HG03060 (cell line): ENCODE measurements at regions not wholly inside any gene's neighbourhood (a gene's known extent, or its start where the extent isn't known, plus 50 kb on each side); places are given as distances from the start of the nearest gene placed in this dataset.
A peak's percentile ranks its signal among the peaks of the same experiment; 100 is the strongest.
"Not testable (repeated sequence)": the region's sequence is repeated elsewhere in the genome, so short reads cannot be mapped to it uniquely, and the experiment has no call there.

ENCODE experiments used
- ATAC-seq: cut with Tn5 transposase; IDR thresholded peaks from one replicate; pipeline ENCODE4 v1.9.1; 2021; ENCODE audit warnings: low read depth, moderate number of reproducible peaks; ENCODE audit not compliant: unreplicated experiment

DNA sequence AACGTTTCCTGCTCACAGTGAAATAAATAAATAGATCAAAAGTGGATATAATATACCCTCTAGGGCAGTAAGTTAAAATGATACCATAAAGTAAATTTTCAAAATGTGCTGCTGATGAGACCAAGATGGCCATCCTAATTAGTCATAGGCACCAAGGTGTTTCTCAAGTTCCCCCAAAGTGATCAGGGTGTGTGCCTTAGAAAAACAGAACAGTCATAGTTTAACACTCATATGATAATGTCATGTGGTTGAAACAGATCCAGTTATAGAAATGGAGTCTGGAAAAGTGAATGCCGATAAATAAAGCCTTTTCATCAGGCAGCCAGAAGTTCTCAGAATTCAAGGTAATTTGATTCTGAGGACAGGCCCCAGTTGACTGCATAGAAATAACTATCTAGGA lies 161.5 kb upstream of the CDKN2B start:
- peak; percentile 20 for ATAC-seq

GRCh38 chr9:22170990-22171670 lies 162.0 kb upstream of the CDKN2B start:
- ATAC-seq = peak; percentile 51

GRCh38 chr9:22171691-22172090 lies 162.6 kb upstream of the CDKN2B start:
- ATAC-seq = no peak

GRCh38 chr9:22173908-22174307 lies 164.8 kb upstream of the CDKN2B start:
- ATAC-seq = no peak

GRCh38 chr9:22175972-22176545 lies 167.0 kb upstream of the CDKN2B start:
- peak; percentile 49 for ATAC-seq

DNA sequence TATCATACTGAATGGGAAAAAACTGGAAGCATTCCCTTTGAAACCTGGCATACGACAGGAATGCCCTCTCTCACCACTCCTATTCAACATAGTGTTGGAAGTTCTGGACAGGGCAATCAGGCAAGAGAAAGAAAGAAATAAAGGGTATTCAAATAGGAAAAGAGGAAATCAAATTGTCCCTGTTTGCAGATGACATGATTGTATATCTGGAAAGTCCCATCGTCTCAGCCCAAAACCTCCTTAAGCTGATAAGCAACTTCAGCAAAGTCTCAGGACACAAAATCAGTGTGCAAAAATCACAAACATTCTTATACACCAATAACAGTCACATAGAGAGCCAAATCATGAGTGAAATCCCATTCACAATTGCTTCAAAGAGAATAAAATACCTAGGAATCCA lies 171.9 kb upstream of the CDKN2B start:
- ATAC-seq = not testable (repeated sequence)

DNA sequence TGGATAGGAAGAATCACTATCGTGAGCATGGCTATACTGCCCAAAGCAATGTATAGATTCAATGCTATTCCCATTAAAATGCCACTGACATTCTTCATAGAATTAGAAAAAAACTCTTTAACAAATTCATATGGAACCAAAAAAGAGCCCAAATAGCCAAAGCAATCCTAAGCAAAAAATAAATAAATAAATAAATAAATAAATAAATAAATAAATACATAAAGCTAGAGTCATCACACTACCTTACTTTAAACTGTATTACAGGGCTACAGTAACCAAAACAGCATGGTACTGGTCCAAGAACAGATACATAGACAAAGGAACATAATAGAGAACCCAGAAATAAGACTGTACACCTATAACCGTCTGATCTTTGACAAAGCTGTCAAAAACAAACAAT lies 180.4 kb upstream of the CDKN2B start:
- ATAC-seq = no peak

- peak; percentile 87 for ATAC-seq
These were observed 187.9 kb upstream of the CDKN2B start for GRCh38 chr9:22197000-22197399.

GRCh38 chr9:22198681-22199080 lies 189.6 kb upstream of the CDKN2B start:
- ATAC-seq = no peak

DNA sequence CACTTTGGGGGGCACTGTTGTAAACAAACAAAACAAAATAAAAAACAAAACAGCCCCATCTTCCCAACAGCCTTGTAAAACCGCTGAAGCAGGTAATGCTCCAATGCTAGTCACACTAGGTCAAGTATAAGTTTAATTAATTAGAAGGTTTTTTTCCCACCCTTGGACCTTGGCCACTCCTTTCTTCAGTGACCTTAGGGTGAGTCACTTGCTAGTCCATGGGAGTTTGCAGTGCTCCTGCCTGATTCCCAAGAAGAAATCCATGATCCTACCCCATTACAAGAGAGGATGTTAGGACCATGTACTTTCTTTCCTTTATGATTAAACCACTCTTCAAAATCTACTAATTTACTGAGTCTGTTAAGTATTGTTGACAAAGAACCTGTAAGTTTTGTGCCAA lies 192.2 kb upstream of the CDKN2B start:
- no peak for ATAC-seq

- ATAC-seq = no peak
These were observed 194.4 kb upstream of the CDKN2B start for GRCh38 chr9:22203371-22204138.

GRCh38 chr9:22204240-22204639 lies 195.1 kb upstream of the CDKN2B start:
- no peak for ATAC-seq

- ATAC-seq = no peak
These were observed 197.7 kb upstream of the CDKN2B start for GRCh38 chr9:22206833-22207232.

DNA sequence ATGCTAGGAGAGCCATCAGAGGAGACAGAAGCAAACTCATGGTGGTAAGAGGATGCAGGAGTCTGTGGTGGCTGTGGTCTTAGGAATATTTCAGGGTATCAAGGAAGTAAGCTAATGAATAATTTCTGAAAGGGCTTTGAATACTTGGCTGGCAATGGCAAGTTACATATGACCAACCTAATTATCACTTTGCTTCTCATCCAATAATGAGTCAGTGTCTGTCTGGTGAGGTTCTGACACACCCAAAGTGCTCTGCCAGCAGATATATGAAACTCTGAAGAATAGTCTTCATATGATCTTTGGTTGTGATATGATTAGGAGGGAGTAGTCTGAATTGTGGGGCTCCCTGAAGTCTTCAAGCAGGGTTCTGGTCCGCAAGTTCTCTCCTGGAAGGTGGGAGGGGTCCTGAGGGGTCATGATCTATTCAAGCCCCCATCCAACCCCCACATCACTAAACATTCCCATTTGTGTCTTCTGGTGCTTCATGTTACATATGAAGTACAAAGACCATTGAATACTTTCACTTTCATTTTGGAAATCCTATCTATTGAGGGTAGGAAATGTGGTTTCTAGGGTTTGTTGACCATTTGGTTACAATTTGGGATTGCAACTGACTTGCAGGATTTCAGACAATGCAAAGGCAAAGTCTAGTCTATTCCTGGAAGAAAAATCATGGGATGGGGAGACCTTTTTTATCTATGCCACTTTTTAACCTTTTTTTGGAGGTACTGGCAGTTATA lies 199.9 kb upstream of the CDKN2B start:
- peak; percentile 41 for ATAC-seq

GRCh38 chr9:22210262-22210661 lies 201.2 kb upstream of the CDKN2B start:
- ATAC-seq = no peak

- no peak for ATAC-seq
These were observed 201.8 kb upstream of the CDKN2B start for GRCh38 chr9:22210936-22211335.

DNA sequence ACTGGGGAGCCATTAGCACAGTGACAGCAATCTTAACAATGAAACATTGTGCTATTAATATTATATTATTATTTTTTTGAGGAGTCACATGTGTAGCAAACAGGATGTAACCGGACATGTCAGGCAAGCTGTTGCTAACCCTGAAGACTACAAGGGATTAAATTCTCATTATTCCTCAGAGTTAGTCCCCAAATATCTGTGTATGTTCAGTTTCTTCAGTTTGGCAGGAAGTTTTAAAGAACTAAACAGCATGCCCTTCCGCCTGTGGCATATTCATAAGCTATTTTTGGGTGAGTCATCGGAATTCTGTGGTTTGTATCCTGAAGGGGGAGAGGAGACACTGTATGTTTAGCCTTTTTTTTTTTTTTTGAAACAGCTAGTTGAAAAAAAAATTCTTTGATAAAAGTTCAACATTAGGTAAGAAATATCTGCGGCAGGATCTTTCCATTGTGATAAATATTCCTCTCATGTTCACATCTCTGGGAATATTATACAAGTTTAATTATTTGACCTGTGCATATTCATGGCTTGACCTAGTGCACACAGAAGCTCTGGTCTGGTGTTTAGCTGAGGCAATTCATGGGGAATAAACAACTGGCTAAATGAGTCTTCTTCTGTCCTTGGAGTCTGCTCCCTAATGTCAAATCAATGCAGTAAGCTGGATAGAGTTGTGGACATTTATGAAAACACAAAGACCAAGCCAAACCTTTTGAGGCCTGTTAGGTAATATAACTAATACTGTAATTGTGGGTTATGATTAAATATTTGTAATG lies 202.7 kb upstream of the CDKN2B start:
- no peak for ATAC-seq

GRCh38 chr9:22214021-22214420 lies 204.9 kb upstream of the CDKN2B start:
- ATAC-seq = no peak

DNA sequence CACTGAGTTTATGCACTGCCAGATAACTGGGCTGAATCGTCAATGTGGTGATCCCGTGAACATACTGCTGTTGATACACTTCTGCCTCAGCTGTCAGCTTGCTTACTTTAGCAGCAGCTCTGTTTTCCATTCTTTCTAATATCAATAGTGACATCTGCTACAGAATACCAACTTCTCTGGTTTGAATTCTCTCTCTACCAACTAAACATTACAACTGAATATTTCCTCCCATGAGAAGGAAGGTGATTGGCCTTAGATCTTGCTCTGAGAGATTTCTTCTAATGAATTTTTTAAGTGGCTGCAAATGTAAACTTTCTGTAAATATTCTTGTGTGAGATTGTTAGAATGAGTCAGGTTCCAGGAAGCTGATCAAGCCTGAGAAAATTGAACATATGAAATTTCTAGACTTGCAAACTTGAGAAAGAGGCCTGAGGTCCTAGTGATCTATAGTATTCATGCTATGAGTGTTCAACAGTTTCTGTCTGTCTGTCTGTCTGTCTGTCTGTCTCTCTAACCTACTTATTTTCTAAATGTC lies 205.5 kb upstream of the CDKN2B start:
- no peak for ATAC-seq

- ATAC-seq = no peak
These were observed 206.4 kb upstream of the CDKN2B start for GRCh38 chr9:22215521-22215920.
